COLO668 (cell line): ENCODE measurements at regions not wholly inside any gene's neighbourhood (a gene's known extent, or its start where the extent isn't known, plus 50 kb on each side); places are given as distances from the start of the nearest gene placed in this dataset.

Source experiments
- DNase-seq: peaks from one replicate; lab custom pipeline; 2025; ENCODE audit not compliant: unreplicated experiment; lab: John Stamatoyannopoulos, UW

GRCh38 chr2:64312622-64313397 lies 141.2 kb upstream of the LGALSL start:
- no peak for DNase-seq

GRCh38 chr2:64313398-64313723 lies 140.6 kb upstream of the LGALSL start:
- no peak for DNase-seq

GRCh38 chr2:64315291-64315960 lies 138.5 kb upstream of the LGALSL start:
- no peak for DNase-seq

- DNase-seq, result no peak
Observed at GRCh38 chr2:64317707-64318475, 136.1 kb upstream of the LGALSL start.

- DNase-seq, result no peak
Observed at GRCh38 chr2:64318476-64318748, 135.6 kb upstream of the LGALSL start.

- no peak for DNase-seq
Observed at GRCh38 chr2:64319896-64320295, 134.1 kb upstream of the LGALSL start.

GRCh38 chr2:64322433-64322832 lies 131.5 kb upstream of the LGALSL start:
- DNase-seq, result no peak

- no peak for DNase-seq
Observed at GRCh38 chr2:64323197-64323596, 130.8 kb upstream of the LGALSL start.

- no peak for DNase-seq
Observed at GRCh38 chr2:64324746-64325410, 129.1 kb upstream of the LGALSL start.

- no peak for DNase-seq
Observed at GRCh38 chr2:64325477-64325851, 128.5 kb upstream of the LGALSL start.

GRCh38 chr2:64325852-64326577 lies 127.9 kb upstream of the LGALSL start:
- DNase-seq, result no peak

GRCh38 chr2:64326578-64327050 lies 127.3 kb upstream of the LGALSL start:
- no peak for DNase-seq

GRCh38 chr2:64327129-64327509 lies 126.8 kb upstream of the LGALSL start:
- DNase-seq, result no peak

- peak; percentile 27 for DNase-seq
Observed at GRCh38 chr2:64327510-64328414, 126.2 kb upstream of the LGALSL start.

GRCh38 chr2:64328415-64328722 lies 125.6 kb upstream of the LGALSL start:
- DNase-seq, result no peak

- DNase-seq, result no peak
Observed at GRCh38 chr2:64328756-64329155, 125.2 kb upstream of the LGALSL start.

GRCh38 chr2:64329848-64330247 lies 124.1 kb upstream of the LGALSL start:
- DNase-seq, result no peak

GRCh38 chr2:64330281-64331113 lies 123.5 kb upstream of the LGALSL start:
- DNase-seq, result peak; percentile 85

GRCh38 chr2:64331114-64331645 lies 122.8 kb upstream of the LGALSL start:
- DNase-seq, result peak; percentile 44
